HFF-Myc (cell line): ENCODE measurements at regions not wholly inside any gene's neighbourhood (a gene's known extent, or its start where the extent isn't known, plus 50 kb on each side); places are given as distances from the start of the nearest gene placed in this dataset.

ENCODE experiments used
- DNase-seq: peaks from one replicate; pipeline ENCODE4 v3.0.0-alpha.2; 2011; ENCODE audit warnings: low read depth; ENCODE audit errors: extremely low read depth
- H3K4me3 ChIP-seq: replicated peaks from 2 replicates; pipeline ENCODE4 v1.5.1; 2011; ENCODE audit warnings: low read depth, mild to moderate bottlenecking, control low read depth, low read length
- CTCF ChIP-seq: IDR thresholded peaks from 2 replicates; pipeline ENCODE4 v1.5.1; 2012; ENCODE audit warnings: mild to moderate bottlenecking, low read depth, low read length, control low read depth; ENCODE audit errors: missing control alignments

GRCh38 chr13:85725433-85725832 lies 73.8 kb downstream of the SLITRK6 start:
- H3K4me3 ChIP-seq, result no peak overlapping the region
- TF ChIP-seq CTCF, result no peak
- DNase-seq, result no peak

GRCh38 chr13:85724546-85725432 lies 74.4 kb downstream of the SLITRK6 start:
- no peak for TF ChIP-seq CTCF
- H3K4me3 ChIP-seq, result no peak overlapping the region
- no peak for DNase-seq

- no peak overlapping the region for H3K4me3 ChIP-seq
- no peak for DNase-seq
- no peak for TF ChIP-seq CTCF
Measured at GRCh38 chr13:85719749-85720148, 79.5 kb downstream of the SLITRK6 start.

- DNase-seq, result no peak
- no peak overlapping the region for H3K4me3 ChIP-seq
- no peak for TF ChIP-seq CTCF
Measured at GRCh38 chr13:85717921-85718320, 81.3 kb downstream of the SLITRK6 start.

GRCh38 chr13:85710545-85710944 lies 88.7 kb downstream of the SLITRK6 start:
- no peak for DNase-seq
- no peak overlapping the region for H3K4me3 ChIP-seq
- no peak for TF ChIP-seq CTCF

GRCh38 chr13:85709721-85710120 lies 89.5 kb downstream of the SLITRK6 start:
- no peak for DNase-seq
- TF ChIP-seq CTCF, result no peak
- H3K4me3 ChIP-seq, result no peak overlapping the region
